Stimulated activated effector memory CD8-positive, alpha-beta T cell treated with anti-CD3 and anti-CD28 coated beads, Interleukin-12 subunit alpha, Interleukin-12 subunit beta, amount 100 ng/mL, for 72 hours (primary cell): ENCODE measurements at regions not wholly inside any gene's neighbourhood (a gene's known extent, or its start where the extent isn't known, plus 50 kb on each side); places are given as distances from the start of the nearest gene placed in this dataset.
A peak's percentile ranks its signal among the peaks of the same experiment; 100 is the strongest.

Experiments
- ATAC-seq: fragments of 150-1000 bp; cut with Tn5 transposase; 2 replicates; pipeline ENCODE4 v1.10.0; 2021
- DNase-seq, 2 donors: peaks; one replicate each; pipeline ENCODE4 v3.0.0; 2021 to 2022; ENCODE audit warnings: low spot score in 2 of 2
- H3K27ac Mint-ChIP-seq: one replicate; pipeline ENCODE4 v1.8.0; 2022; ENCODE audit warnings: mild to moderate bottlenecking, mixed read lengths
- H3K36me3 Mint-ChIP-seq: one replicate; pipeline ENCODE4 v1.8.0; 2022; ENCODE audit warnings: mild to moderate bottlenecking, mixed read lengths
- H3K4me1 Mint-ChIP-seq: one replicate; pipeline ENCODE4 v1.8.0; 2022; ENCODE audit warnings: mixed read lengths
- H3K4me3 Mint-ChIP-seq: one replicate; pipeline ENCODE4 v1.8.0; 2022; ENCODE audit warnings: mild to moderate bottlenecking, mixed read lengths
- H3K9me3 Mint-ChIP-seq: one replicate; pipeline ENCODE4 v1.8.0; 2022; ENCODE audit warnings: mixed read lengths

DNA sequence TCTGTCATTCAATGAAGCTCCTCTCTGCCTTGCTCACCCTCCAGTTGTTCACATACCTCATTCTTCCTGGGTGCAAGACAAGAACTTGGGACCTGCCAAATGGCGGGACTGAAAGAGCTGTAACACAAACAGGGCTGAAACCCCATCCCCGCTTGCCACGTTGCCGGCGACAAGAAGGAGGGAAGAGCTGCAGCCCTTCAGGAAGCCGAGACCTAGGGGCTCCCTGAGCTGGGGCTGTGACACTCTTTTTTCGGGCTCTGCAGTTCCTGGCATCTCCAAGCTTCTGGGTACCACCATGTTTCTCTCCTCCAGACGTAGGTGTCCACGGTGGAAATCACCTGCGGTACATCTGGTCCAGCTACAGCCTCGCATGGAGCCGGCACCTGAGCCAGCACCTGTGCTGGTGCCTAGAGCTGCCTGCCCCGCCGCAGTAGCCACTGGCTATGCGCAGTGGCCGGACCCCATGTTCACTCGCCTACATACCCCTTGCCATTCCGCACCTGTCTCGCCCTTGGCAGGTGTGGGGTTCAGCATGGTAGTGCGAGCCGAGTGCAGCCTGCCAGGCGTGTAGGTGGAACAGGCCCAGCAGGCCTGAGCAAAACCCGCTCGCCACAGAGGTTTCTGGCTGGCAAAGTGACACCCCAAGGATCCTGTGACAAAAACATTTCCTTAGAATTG is 367.0 kb upstream of the NEGR1 start:
- Mint-ChIP-seq H3K9me3 (peaks cover 8% of the 10 kb centered on the region), H3K27ac (no peak overlapping the region), H3K36me3 (no peaks in the 10 kb centered on the region), H3K4me3 (no peak overlapping the region), H3K4me1 (no peaks in the 10 kb centered on the region)
- DNase-seq (no peak), ATAC-seq (no peak)

DNA sequence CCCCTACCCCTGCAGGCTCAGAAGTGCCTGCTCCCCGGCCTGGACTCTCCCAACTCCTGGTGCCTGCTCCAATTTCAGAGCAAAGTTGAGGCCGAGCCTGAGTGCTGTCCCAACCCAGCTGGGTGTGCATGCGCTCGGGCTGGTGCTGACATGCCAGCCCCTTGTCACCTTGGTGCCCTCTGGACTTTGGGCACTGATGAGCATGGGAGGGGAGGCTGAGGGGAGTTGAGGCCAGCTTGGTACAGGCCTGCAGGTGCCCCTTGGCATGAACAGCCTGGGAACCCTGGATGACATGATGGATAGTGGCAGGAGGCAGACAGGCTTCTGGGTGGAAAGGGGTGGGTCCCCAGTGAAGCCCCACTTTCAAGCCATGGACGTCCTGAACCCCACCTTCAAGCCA is 366.1 kb upstream of the NEGR1 start:
- Mint-ChIP-seq H3K9me3 (peaks cover 16% of the 10 kb centered on the region), H3K4me3 (no peak overlapping the region), H3K36me3 (no peaks in the 10 kb centered on the region), H3K27ac (no peak overlapping the region), H3K4me1 (no peaks in the 10 kb centered on the region)
- DNase-seq, result no peak
- peak; percentile 31 for ATAC-seq

DNA sequence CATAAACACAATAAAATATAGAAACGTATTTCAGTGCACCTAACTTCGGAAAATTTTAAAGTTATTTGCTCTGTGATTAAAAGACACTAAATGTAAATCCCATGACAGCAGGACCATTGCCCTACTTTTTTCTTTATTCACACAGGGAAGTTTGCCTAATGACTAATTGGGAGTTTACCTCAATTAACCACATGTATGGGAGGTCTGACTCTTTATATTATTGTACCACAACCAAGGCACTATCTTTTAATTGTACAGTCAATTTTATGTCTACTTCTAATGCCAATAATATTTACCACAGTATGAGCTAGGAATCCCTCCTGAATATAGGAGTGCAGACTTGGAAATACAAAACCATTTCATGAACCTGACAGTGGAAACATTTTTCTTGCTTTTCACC is 360.8 kb upstream of the NEGR1 start:
- no peaks in the 10 kb centered on the region for H3K36me3 Mint-ChIP-seq
- DNase-seq, result no peak
- no peak for ATAC-seq
- no peak overlapping the region for H3K4me3 Mint-ChIP-seq
- H3K27ac Mint-ChIP-seq, result no peak overlapping the region
- H3K9me3 Mint-ChIP-seq, result peaks cover 20% of the 10 kb centered on the region
- H3K4me1 Mint-ChIP-seq, result no peaks in the 10 kb centered on the region

DNA sequence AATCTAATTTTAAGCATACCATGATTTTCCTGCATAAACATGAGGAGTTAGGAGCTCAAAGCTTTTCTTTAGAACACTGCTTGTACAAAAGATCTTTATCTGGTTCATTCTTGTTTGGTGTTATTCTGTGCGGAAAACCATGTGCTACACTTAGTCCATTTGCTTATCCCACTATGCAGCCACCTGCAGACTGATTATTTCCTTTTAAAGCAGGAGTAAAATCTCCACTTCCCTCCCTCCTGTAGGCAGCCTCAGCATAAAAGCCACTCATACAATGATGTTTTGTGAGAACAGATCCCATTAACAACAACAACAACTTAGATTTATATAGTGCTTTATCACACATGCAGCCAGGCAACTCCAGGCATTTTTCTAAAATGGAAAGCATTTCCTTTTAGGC is 355.3 kb upstream of the NEGR1 start:
- DNase-seq (no peak), ATAC-seq (no peak)
- no peak overlapping the region for H3K27ac Mint-ChIP-seq
- no peak overlapping the region for H3K4me3 Mint-ChIP-seq
- H3K4me1 Mint-ChIP-seq, result no peaks in the 10 kb centered on the region
- no peaks in the 10 kb centered on the region for H3K36me3 Mint-ChIP-seq
- H3K9me3 Mint-ChIP-seq, result peaks cover 19% of the 10 kb centered on the region

DNA sequence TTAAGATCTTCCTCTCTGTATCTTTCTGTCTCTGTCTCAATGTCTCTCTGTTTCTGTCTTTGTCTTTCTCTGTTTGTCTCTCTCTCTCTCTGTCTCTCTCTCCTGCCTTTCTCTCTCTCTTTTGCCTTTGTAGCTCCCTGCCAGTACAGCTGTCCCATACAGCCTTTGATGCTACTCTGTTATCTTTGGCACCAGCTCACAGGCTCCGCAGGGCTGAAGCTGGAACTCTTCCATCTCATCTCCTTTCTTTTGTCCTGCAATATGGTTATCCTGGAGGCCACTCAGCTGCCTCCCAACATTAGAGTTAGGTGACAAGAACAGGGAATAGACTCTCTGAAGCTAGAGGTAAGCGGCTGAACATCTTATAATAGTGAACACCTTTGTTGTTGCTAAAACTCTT is 354.3 kb upstream of the NEGR1 start:
- ATAC-seq (no peak), DNase-seq (no peak)
- Mint-ChIP-seq H3K4me1 (no peaks in the 10 kb centered on the region), H3K36me3 (no peaks in the 10 kb centered on the region), H3K9me3 (peaks cover 15% of the 10 kb centered on the region), H3K4me3 (no peak overlapping the region), H3K27ac (no peak overlapping the region)

DNA sequence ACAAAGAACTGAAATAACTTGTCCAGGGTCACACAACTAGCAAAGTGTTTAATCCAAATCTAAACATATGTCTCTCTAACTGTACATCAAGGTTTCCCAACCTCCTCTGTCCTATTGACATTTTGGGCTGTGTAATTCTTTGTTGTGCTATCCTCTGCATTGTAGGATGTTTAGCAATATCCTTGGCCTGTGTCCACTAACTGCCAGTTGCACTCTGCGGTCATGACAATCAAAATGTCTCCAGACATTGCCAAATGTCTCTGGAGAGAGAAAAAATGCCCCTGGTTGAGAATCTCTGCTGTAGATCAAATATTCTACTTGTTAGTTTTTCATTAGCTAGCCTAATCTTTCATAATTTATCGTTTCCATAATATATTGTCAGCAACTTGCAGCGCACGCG is 353.4 kb upstream of the NEGR1 start:
- Mint-ChIP-seq H3K27ac (no peak overlapping the region), H3K4me1 (no peaks in the 10 kb centered on the region), H3K36me3 (no peaks in the 10 kb centered on the region), H3K4me3 (no peak overlapping the region), H3K9me3 (peaks cover 16% of the 10 kb centered on the region)
- ATAC-seq (no peak), DNase-seq (no peak)

DNA sequence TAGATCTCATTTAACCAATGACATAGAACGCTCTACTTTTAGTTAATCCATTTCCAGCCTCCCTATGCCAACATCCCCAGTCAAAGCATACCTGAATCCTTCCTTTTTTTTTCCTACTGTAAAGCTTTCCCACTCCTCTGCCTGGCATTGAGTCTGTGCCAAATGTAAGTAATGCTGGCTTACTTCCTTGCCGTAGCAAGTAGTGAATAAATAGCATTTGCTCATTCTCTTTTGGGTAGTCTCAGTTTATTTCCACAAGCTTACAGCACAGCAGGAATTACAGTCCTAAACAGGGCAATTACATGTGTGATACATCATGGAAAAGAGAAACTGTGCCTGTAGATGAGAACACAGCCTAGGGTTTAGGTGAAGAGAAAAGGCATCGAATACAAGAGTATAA is 352.6 kb upstream of the NEGR1 start:
- Mint-ChIP-seq H3K4me1 (no peaks in the 10 kb centered on the region), H3K36me3 (no peaks in the 10 kb centered on the region), H3K27ac (no peak overlapping the region), H3K9me3 (peaks cover 16% of the 10 kb centered on the region), H3K4me3 (no peak overlapping the region)
- ATAC-seq (no peak), DNase-seq (no peak)

DNA sequence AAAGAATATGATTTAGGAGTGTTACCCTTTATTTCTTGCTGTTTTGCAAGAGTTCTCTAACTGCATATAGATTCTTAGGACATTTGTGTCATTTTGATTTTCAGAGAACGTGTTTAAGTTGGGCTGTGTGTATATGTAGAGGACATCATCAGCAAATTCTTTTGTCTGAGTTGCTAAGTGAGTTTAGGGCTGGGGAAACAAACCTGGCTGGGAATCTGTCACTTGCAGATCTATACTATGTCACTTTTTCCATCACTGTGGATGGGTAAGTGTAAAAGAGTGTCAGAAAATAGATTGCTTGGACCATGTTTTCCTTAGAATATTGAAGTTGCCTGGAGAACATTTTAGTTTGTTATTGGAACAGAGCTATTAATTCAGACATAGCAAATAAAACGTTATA is 349.1 kb upstream of the NEGR1 start:
- H3K4me1 Mint-ChIP-seq, result no peaks in the 10 kb centered on the region
- DNase-seq (no peak), ATAC-seq (no peak)
- no peak overlapping the region for H3K27ac Mint-ChIP-seq
- H3K36me3 Mint-ChIP-seq, result no peaks in the 10 kb centered on the region
- H3K9me3 Mint-ChIP-seq, result peaks cover 9% of the 10 kb centered on the region
- no peak overlapping the region for H3K4me3 Mint-ChIP-seq

DNA sequence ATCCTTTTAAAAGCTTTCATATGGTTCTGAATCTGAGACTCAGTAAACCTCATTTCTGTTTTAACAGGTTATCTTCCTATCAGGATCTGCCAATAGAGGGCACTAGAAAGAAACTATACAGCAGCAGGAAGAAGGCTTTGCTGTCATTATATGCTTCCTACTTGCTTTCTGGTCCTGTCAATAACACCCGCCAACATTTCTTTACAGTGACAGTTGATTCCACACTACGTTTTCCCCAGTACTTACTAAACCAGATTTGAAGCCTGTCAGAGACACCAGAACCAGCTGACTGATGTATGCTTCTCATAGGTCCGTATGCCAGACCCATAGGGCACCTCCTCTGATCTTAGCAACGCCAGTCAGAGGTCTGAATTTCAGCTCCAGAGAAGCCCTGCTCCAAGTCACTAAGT is 341.0 kb upstream of the NEGR1 start:
- Mint-ChIP-seq H3K36me3 (no peaks in the 10 kb centered on the region), H3K4me3 (no peak overlapping the region), H3K4me1 (no peaks in the 10 kb centered on the region), H3K27ac (no peak overlapping the region), H3K9me3 (no peaks in the 10 kb centered on the region)
- ATAC-seq, result no peak
- no peak for DNase-seq

DNA sequence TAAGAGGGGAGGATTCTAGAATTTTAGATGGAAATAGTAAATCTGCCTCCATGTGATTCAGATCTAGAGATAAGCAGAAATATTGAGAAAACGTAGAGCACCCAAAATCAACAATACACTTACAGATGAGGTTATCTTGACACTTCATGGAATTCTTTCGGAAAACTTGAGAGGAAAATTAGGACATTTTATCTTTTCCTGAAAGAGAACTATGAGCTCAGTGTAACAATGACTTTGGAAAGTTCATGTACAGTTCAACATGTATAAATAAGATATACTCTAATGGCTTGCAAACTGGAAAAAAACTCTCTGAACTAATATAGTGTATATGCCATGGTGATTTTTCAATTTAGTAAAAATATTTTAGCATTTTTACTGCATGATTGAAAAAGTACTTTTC is 338.1 kb upstream of the NEGR1 start:
- no peak for DNase-seq
- Mint-ChIP-seq H3K4me1 (no peaks in the 10 kb centered on the region), H3K9me3 (peaks cover 8% of the 10 kb centered on the region), H3K27ac (no peak overlapping the region), H3K4me3 (no peak overlapping the region), H3K36me3 (no peaks in the 10 kb centered on the region)
- no peak for ATAC-seq

DNA sequence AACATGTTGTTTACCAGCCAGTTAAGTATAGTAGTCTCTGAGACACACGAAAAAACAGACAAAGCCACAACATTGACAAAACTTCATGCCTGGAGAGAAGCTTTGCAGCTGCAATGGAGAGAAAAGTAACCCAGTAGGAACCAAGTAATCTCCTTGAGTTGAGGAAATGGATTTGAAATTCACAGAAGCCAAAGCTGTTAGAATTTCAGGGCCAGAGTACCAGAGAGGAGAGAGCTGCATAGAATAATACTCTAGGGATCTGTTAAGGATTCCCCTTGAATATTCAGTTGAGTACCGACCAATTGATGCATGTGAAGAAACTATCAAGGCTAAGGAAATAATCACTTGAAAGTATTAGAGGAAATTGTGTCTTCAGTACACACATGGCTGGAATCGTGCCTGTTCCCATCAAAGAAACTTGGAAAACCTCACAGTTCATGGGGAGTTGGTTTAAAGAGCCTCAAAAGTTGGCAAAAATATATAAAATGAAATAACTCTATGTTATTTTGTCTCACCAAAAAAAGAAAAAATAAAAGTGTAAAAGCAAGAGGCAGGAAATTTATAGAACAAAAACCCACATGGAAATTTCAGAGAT is 324.0 kb upstream of the NEGR1 start:
- no peak for ATAC-seq
- no peak overlapping the region for H3K4me3 Mint-ChIP-seq

DNA sequence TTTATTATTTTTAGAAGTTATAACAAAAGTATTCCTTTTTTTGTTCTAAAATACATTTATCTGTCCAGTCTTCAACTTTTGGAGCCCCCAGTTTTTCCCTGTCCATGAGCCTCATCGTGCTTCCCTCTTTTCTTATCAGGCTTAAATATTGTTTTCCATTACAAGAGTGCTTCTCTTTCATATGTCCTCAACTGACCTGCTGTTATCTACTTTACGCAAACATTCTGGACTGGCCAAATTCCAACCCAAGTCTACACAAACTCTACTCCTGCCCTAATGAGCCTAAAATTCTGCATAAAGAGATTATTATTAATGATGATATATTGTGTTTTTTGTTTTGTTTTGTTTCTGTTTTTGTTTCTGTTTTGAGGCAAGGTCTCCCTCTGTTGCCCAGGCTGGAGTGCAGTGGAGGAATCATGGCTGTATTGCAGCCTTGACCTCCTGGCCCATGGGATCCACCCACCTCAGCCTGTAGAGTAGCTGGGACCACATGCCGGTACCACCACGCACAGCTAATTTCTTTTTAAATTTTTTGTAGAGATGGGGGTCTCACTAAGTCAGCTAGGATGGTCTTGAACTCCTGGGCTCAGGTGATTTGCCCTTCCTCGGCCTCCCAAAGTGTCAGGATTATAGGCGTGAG is 318.8 kb upstream of the NEGR1 start:
- H3K9me3 Mint-ChIP-seq, result peaks cover 8% of the 10 kb centered on the region
- ATAC-seq (no peak), DNase-seq (no peak)
- H3K4me1 Mint-ChIP-seq, result no peaks in the 10 kb centered on the region
- no peaks in the 10 kb centered on the region for H3K36me3 Mint-ChIP-seq
- H3K27ac Mint-ChIP-seq, result no peak overlapping the region
- H3K4me3 Mint-ChIP-seq, result no peak overlapping the region

More for the DNA sequence above, 324.0 kb upstream of the NEGR1 start:
- Mint-ChIP-seq H3K9me3 (peaks cover 11% of the 10 kb centered on the region), H3K36me3 (no peaks in the 10 kb centered on the region), H3K27ac (no peak overlapping the region), H3K4me1 (no peaks in the 10 kb centered on the region)
- DNase-seq, result no peak

DNA sequence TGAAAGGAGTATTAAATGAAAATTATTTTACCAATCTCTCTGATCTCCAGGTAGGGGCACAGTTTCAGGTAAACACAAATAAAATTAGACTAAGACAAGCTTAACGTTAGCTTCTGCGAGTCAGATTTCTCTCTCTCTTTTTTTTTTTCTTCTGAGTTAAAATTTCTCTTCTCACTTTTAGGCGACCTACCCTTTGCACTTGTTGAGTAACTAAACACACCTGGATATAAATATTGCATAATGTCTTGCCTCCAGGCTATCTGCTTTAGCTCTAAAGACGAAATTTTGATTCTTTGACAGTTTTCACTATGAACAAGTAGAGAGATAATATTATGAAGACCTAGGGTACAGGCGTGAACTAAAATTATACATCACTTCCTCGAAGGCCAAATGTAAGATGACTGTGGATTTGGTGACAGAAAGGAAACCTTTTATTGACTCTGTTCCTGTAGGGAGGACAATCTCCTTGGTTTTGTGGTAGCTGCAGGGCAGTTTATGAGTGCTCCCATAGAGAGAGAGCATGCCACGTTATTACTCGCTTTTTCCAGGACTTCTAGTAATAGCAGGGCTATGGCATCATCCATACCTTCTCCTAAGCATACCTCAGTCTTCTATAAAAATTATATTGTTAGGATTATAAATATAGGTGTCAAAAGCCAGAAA is 303.8 kb upstream of the NEGR1 start:
- no peak overlapping the region for H3K27ac Mint-ChIP-seq
- no peak overlapping the region for H3K4me3 Mint-ChIP-seq
- no peaks in the 10 kb centered on the region for H3K4me1 Mint-ChIP-seq
- no peaks in the 10 kb centered on the region for H3K36me3 Mint-ChIP-seq
- peaks cover 13% of the 10 kb centered on the region for H3K9me3 Mint-ChIP-seq
- no peak for DNase-seq
- no peak for ATAC-seq

DNA sequence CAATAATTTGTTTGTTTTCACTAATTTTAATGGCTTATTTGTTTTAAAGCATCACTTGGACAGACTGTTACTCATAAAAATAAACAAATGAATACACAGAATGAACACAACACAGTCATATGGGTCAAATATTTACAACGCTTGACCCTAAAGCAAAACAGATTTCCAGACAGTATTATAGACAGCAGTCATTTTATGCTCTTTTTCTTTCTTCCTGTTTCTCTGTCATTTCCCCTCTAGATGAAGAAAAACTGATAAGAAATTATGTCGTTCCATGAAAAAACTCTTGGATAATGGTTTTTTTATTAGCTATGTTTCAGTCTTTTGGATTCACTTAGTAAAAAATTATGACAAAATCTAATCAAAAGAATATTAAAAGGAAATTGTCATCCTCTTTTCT is 297.3 kb upstream of the NEGR1 start:
- DNase-seq (no peak), ATAC-seq (no peak)
- H3K4me1 Mint-ChIP-seq, result no peaks in the 10 kb centered on the region
- H3K27ac Mint-ChIP-seq, result no peak overlapping the region
- no peak overlapping the region for H3K4me3 Mint-ChIP-seq
- H3K9me3 Mint-ChIP-seq, result peaks cover 11% of the 10 kb centered on the region
- no peaks in the 10 kb centered on the region for H3K36me3 Mint-ChIP-seq

DNA sequence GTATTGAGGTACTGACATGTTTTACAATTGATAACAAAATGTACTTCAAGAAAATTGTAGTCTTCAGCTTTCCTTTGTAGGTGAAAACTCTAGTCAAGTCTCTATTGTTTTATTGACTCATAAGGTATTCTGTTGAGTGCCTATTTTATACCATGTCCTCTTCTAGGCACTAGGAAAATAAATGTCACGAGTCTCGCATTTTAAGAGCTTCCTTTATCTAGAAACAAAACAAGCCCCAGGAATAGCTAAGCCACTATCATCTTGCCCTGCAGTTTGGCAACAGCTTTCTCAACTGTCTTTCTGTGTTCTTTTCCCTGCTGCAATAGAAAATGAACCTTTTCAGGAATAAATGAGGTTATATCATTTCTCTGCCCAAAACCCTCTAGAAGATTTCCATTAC is 288.5 kb upstream of the NEGR1 start:
- ATAC-seq (no peak), DNase-seq (no peak)
- Mint-ChIP-seq H3K27ac (no peak overlapping the region), H3K36me3 (no peaks in the 10 kb centered on the region), H3K9me3 (peaks cover 3% of the 10 kb centered on the region), H3K4me3 (no peak overlapping the region), H3K4me1 (no peaks in the 10 kb centered on the region)

DNA sequence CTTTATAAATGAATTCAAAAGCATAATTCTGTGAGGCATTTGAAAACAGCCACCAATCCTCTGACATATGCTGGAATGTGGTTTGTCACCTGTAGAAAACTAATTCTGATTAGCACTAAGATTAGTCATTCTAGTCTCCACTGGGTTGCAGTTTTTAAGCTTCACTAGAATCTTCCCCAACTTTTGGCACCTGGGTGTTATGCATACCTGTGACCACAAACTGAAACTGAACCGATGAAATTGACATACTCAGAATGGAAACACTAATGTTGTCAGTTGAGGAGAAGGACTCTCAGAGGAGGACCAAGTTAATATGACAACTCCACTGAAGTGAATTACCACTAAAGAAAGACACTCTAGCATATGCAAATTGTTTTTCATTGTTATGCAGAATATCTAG is 285.8 kb upstream of the NEGR1 start:
- peaks cover 3% of the 10 kb centered on the region for H3K9me3 Mint-ChIP-seq
- ATAC-seq (no peak), DNase-seq (no peak)
- no peak overlapping the region for H3K27ac Mint-ChIP-seq
- H3K4me1 Mint-ChIP-seq, result no peaks in the 10 kb centered on the region
- no peaks in the 10 kb centered on the region for H3K36me3 Mint-ChIP-seq
- H3K4me3 Mint-ChIP-seq, result no peak overlapping the region
